Right lobe of liver (tissue), 4 donors: ENCODE measurements at regions not wholly inside any gene's neighbourhood (a gene's known extent, or its start where the extent isn't known, plus 50 kb on each side); places are given as distances from the start of the nearest gene placed in this dataset.

Experiments used
- POLR2A ChIP-seq: fragments of 450-650 bp; IDR thresholded peaks from one replicate; pipeline ENCODE4 v1.6.1; 2017; ENCODE audit warnings: antibody characterized with exemption, mild to moderate bottlenecking
- TF ChIP-seq, protein P1 (sequence below), 4 donors: fragments of 200-600 bp in 3 of 4; fragments of 450-650 bp in 1 of 4; IDR thresholded peaks; one replicate each; pipeline versions ENCODE4 v1.5.1 to v1.8.0; 2016 to 2022; ENCODE audit warnings: antibody characterized with exemption in 4 of 4, mild to moderate bottlenecking in 2 of 4
- donor health status: DM: no; HTN: no; CAD: no.
- donor health status: DM: no; HTN: no; CAD: no.
- donor health status: DM: no; HTN: yes; CAD: no.

- TF ChIP-seq, protein P1, sequence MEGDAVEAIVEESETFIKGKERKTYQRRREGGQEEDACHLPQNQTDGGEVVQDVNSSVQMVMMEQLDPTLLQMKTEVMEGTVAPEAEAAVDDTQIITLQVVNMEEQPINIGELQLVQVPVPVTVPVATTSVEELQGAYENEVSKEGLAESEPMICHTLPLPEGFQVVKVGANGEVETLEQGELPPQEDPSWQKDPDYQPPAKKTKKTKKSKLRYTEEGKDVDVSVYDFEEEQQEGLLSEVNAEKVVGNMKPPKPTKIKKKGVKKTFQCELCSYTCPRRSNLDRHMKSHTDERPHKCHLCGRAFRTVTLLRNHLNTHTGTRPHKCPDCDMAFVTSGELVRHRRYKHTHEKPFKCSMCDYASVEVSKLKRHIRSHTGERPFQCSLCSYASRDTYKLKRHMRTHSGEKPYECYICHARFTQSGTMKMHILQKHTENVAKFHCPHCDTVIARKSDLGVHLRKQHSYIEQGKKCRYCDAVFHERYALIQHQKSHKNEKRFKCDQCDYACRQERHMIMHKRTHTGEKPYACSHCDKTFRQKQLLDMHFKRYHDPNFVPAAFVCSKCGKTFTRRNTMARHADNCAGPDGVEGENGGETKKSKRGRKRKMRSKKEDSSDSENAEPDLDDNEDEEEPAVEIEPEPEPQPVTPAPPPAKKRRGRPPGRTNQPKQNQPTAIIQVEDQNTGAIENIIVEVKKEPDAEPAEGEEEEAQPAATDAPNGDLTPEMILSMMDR (IDR thresholded peaks at IDR 0.05), result no peak
- TF ChIP-seq POLR2A, result no peak
Measured at GRCh38 chr22:27066856-27067255, 409.5 kb downstream of the MIAT start.
